ENCODE measurements at regions not wholly inside any gene's neighbourhood (a gene's known extent, or its start where the extent isn't known, plus 50 kb on each side); places are given as distances from the start of the nearest gene placed in this dataset.

DNA sequence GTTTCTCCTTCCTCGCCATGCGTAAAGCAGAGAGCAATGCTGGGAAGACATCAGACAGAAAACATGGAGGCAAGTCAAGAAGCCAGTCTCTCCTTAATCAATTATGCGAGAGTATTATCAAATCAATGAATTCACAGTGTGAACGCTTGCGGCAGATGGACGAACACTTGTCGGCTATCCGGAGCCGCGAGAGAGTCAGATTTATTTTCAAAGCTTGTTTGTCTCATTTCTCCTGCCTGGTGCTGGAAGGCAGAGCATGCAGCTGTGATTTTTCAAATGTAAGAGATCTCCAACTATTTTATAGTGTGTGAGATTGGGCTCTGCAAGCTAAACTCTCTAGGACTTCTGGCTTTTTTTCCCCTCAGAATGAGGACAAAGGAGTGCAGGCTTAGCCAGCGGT lies 252.3 kb downstream of the SNX10 start:
- TF ChIP-seq, protein P1, sequence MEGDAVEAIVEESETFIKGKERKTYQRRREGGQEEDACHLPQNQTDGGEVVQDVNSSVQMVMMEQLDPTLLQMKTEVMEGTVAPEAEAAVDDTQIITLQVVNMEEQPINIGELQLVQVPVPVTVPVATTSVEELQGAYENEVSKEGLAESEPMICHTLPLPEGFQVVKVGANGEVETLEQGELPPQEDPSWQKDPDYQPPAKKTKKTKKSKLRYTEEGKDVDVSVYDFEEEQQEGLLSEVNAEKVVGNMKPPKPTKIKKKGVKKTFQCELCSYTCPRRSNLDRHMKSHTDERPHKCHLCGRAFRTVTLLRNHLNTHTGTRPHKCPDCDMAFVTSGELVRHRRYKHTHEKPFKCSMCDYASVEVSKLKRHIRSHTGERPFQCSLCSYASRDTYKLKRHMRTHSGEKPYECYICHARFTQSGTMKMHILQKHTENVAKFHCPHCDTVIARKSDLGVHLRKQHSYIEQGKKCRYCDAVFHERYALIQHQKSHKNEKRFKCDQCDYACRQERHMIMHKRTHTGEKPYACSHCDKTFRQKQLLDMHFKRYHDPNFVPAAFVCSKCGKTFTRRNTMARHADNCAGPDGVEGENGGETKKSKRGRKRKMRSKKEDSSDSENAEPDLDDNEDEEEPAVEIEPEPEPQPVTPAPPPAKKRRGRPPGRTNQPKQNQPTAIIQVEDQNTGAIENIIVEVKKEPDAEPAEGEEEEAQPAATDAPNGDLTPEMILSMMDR (IDR thresholded peaks at IDR 0.05): no peak
- no peak for TF ChIP-seq POLR2A (IDR thresholded peaks at IDR 0.05)
